ENCODE measurements at regions not wholly inside any gene's neighbourhood (a gene's known extent, or its start where the extent isn't known, plus 50 kb on each side); places are given as distances from the start of the nearest gene placed in this dataset.
"Not testable (repeated sequence)": the region's sequence is repeated elsewhere in the genome, so short reads cannot be mapped to it uniquely, and the experiment has no call there.

- no peak for DNase-seq
These were observed 90.7 kb upstream of the KCNK2 start for GRCh38 chr1:214991691-214992315.

GRCh38 chr1:214993419-214993818 is 89.1 kb upstream of the KCNK2 start:
- DNase-seq, result no peak

GRCh38 chr1:214997685-214998084 is 84.9 kb upstream of the KCNK2 start:
- DNase-seq, result no peak

GRCh38 chr1:215001419-215002021 is 81.0 kb upstream of the KCNK2 start:
- no peak for DNase-seq

- DNase-seq, result no peak
These were observed 80.1 kb upstream of the KCNK2 start for GRCh38 chr1:215002471-215002870.

GRCh38 chr1:215003686-215004085 is 78.9 kb upstream of the KCNK2 start:
- DNase-seq, result no peak

- DNase-seq, result no peak
These were observed 78.3 kb upstream of the KCNK2 start for GRCh38 chr1:215004121-215004827.

GRCh38 chr1:215005078-215005477 is 77.5 kb upstream of the KCNK2 start:
- DNase-seq, result no peak

GRCh38 chr1:215005656-215006345 is 76.7 kb upstream of the KCNK2 start:
- no peak for DNase-seq

- DNase-seq, result no peak
These were observed 74.7 kb upstream of the KCNK2 start for GRCh38 chr1:215007880-215008279.

GRCh38 chr1:215018555-215018954 is 64.0 kb upstream of the KCNK2 start:
- DNase-seq, result no peak

GRCh38 chr1:215022204-215022603 is 60.3 kb upstream of the KCNK2 start:
- no peak for DNase-seq

GRCh38 chr1:215022741-215023141 is 59.8 kb upstream of the KCNK2 start:
- DNase-seq, result no peak

GRCh38 chr1:215023155-215023832 is 59.2 kb upstream of the KCNK2 start:
- DNase-seq, result no peak

- no peak for DNase-seq
These were observed 53.6 kb upstream of the KCNK2 start for GRCh38 chr1:215028954-215029353.

- not testable (repeated sequence) for DNase-seq
These were observed 52.0 kb upstream of the KCNK2 start for GRCh38 chr1:215030581-215030980.

- no peak for DNase-seq
These were observed 51.1 kb upstream of the KCNK2 start for GRCh38 chr1:215031392-215031791.
